Lower lobe of right lung (tissue), 2 donors: ENCODE measurements at regions not wholly inside any gene's neighbourhood (a gene's known extent, or its start where the extent isn't known, plus 50 kb on each side); places are given as distances from the start of the nearest gene placed in this dataset.
"Not testable (repeated sequence)": the region's sequence is repeated elsewhere in the genome, so short reads cannot be mapped to it uniquely, and the experiment has no call there.

ENCODE experiments used
- ATAC-seq, 2 donors: fragments of 200-7000 bp; cut with Tn5 transposase; one replicate each; pipeline ENCODE4 v1.9.1; 2020 to 2022; ENCODE audit warnings: mild to moderate bottlenecking in 2 of 2, moderate library complexity in 2 of 2
- DNase-seq: peaks from one replicate; pipeline ENCODE4 v3.0.0-alpha.2; 2020
- H3K27ac ChIP-seq: fragments of 200-600 bp; one replicate; pipeline ENCODE4 v1.8.0; 2022
- H3K27me3 ChIP-seq: fragments of 200-600 bp; one replicate; pipeline ENCODE4 v1.8.0; 2022; ENCODE audit warnings: low read depth
- H3K36me3 ChIP-seq: fragments of 200-600 bp; one replicate; pipeline ENCODE4 v1.8.0; 2022; ENCODE audit warnings: mild to moderate bottlenecking
- H3K4me1 ChIP-seq: fragments of 200-600 bp; one replicate; pipeline ENCODE4 v1.8.0; 2022
- H3K4me3 ChIP-seq: fragments of 200-600 bp; one replicate; pipeline ENCODE4 v1.8.0; 2022; ENCODE audit warnings: mild to moderate bottlenecking
- H3K9me3 ChIP-seq: fragments of 200-600 bp; one replicate; pipeline ENCODE4 v1.8.0; 2022
- CTCF ChIP-seq: fragments of 200-600 bp; IDR thresholded peaks from one replicate; pipeline ENCODE4 v1.8.0; 2022; ENCODE audit warnings: antibody characterized with exemption, mild to moderate bottlenecking
- intact Hi-C: fragments of 100-400 bp; cut with DNase I; formaldehyde crosslinking; loops from one replicate; pipeline ENCODE4 v1.11.0; 2022
- donor health status: DM: no; HTN: yes; CAD: no; lungs with severe emphysema.

GRCh38 chr4:24181005-24181404 is 291.2 kb upstream of the PPARGC1A start:
- DNase-seq (no peak), ATAC-seq (no peak)
- Histone ChIP-seq H3K9me3 (no peaks in the 10 kb centered on the region), H3K4me1 (no peaks in the 10 kb centered on the region), H3K4me3 (no peak overlapping the region), H3K27ac (no peak overlapping the region), H3K27me3 (no peaks in the 10 kb centered on the region), H3K36me3 (no peaks in the 10 kb centered on the region)
- intact Hi-C loops: no loop called here
- no peak for TF ChIP-seq CTCF

- Histone ChIP-seq H3K4me1 (no peaks in the 10 kb centered on the region), H3K36me3 (no peaks in the 10 kb centered on the region), H3K27me3 (no peaks in the 10 kb centered on the region), H3K4me3 (no peak overlapping the region), H3K9me3 (no peaks in the 10 kb centered on the region), H3K27ac (no peak overlapping the region)
- intact Hi-C loops: no loop called here
- TF ChIP-seq CTCF: no peak
- ATAC-seq: no peak
- no peak for DNase-seq
These were observed 290.7 kb upstream of the PPARGC1A start for GRCh38 chr4:24180586-24180985.

GRCh38 chr4:24179201-24179840 is 289.5 kb upstream of the PPARGC1A start:
- ATAC-seq (no peak), DNase-seq (no peak)
- Histone ChIP-seq H3K27ac (no peak overlapping the region), H3K4me3 (no peak overlapping the region), H3K36me3 (no peaks in the 10 kb centered on the region), H3K9me3 (no peaks in the 10 kb centered on the region), H3K4me1 (no peaks in the 10 kb centered on the region), H3K27me3 (no peaks in the 10 kb centered on the region)
- intact Hi-C loops: no loop called here
- TF ChIP-seq CTCF: no peak

GRCh38 chr4:24177443-24177842 is 287.6 kb upstream of the PPARGC1A start:
- ATAC-seq, DNase-seq, H3K27me3 ChIP-seq, H3K27ac ChIP-seq, intact Hi-C loops, H3K36me3 ChIP-seq, H3K9me3 ChIP-seq, H3K4me3 ChIP-seq, H3K4me1 ChIP-seq: not testable (repeated sequence)

- H3K27ac ChIP-seq: no peak overlapping the region
- ATAC-seq: no peak
- no peaks in the 10 kb centered on the region for H3K9me3 ChIP-seq
- TF ChIP-seq CTCF: no peak
- H3K4me1 ChIP-seq: no peaks in the 10 kb centered on the region
- no peak for DNase-seq
- H3K36me3 ChIP-seq: no peaks in the 10 kb centered on the region
- intact Hi-C loops: no loop called here
- no peak overlapping the region for H3K4me3 ChIP-seq
- no peaks in the 10 kb centered on the region for H3K27me3 ChIP-seq
These were observed 285.9 kb upstream of the PPARGC1A start for GRCh38 chr4:24175707-24176106.

GRCh38 chr4:24174602-24175001 is 284.8 kb upstream of the PPARGC1A start:
- ATAC-seq (no peak), DNase-seq (no peak)
- no peaks in the 10 kb centered on the region for H3K9me3 ChIP-seq
- no peak for TF ChIP-seq CTCF
- no peaks in the 10 kb centered on the region for H3K4me1 ChIP-seq
- H3K27me3 ChIP-seq: no peaks in the 10 kb centered on the region
- no peaks in the 10 kb centered on the region for H3K36me3 ChIP-seq
- no peak overlapping the region for H3K27ac ChIP-seq
- H3K4me3 ChIP-seq: no peak overlapping the region
- intact Hi-C loops: no loop called here
